Neuronal stem cell (in vitro differentiated cells): ENCODE measurements at regions not wholly inside any gene's neighbourhood (a gene's known extent, or its start where the extent isn't known, plus 50 kb on each side); places are given as distances from the start of the nearest gene placed in this dataset.

ENCODE experiments used
- DNase-seq: peaks from one replicate; pipeline ENCODE4 v3.0.0-alpha.2; 2013; ENCODE audit warnings: low spot score
- H2AFZ ChIP-seq: one replicate; pipeline ENCODE4 v1.6.1; 2013; ENCODE audit warnings: mild to moderate bottlenecking, low read length, inconsistent platforms
- H2AK5ac ChIP-seq: 2 replicates; pipeline ENCODE4 v1.6.1; 2013; ENCODE audit warnings: low read depth, mild to moderate bottlenecking, inconsistent platforms, low read length, moderate library complexity, mixed read lengths
- H2BK120ac ChIP-seq: 2 replicates; pipeline ENCODE4 v1.6.1; 2013; ENCODE audit warnings: low read depth, mild to moderate bottlenecking, inconsistent platforms, low read length, moderate library complexity, mixed read lengths
- H2BK12ac ChIP-seq: one replicate; pipeline ENCODE4 v1.6.1; 2013; ENCODE audit warnings: low read length, inconsistent platforms
- H2BK15ac ChIP-seq: 2 replicates; pipeline ENCODE4 v1.6.1; 2013; ENCODE audit warnings: mild to moderate bottlenecking, low read length, inconsistent platforms, mixed read lengths
- H2BK5ac ChIP-seq: one replicate; pipeline ENCODE4 v1.6.1; 2013; ENCODE audit warnings: inconsistent platforms, mild to moderate bottlenecking, low read length, moderate library complexity
- H3K14ac ChIP-seq: one replicate; pipeline ENCODE4 v1.6.1; 2013; ENCODE audit warnings: low read length, inconsistent platforms
- H3K18ac ChIP-seq: 2 replicates; pipeline ENCODE4 v1.6.1; 2013; ENCODE audit warnings: low read length, inconsistent platforms
- H3K23ac ChIP-seq: 2 replicates; pipeline ENCODE4 v1.6.1; 2013; ENCODE audit warnings: low read depth, mild to moderate bottlenecking, mixed read lengths, low read length, inconsistent platforms; ENCODE audit not compliant: poor library complexity
- H3K27ac ChIP-seq: replicated peaks from 3 replicates; pipeline ENCODE4 v1.5.1; 2013; ENCODE audit warnings: low read length, inconsistent platforms
- H3K27me3 ChIP-seq, 3 experiments: 2 replicates each; pipeline ENCODE4 v1.6.1; 2013; ENCODE audit warnings: low read length in 3 of 3, mild to moderate bottlenecking in 2 of 3, inconsistent platforms in 1 of 3, low read depth in 1 of 3, mixed read lengths in 1 of 3, moderate library complexity in 1 of 3; ENCODE audit not compliant: control insufficient read depth in 3 of 3, insufficient read depth in 3 of 3
- H3K36me3 ChIP-seq, 2 donors: replicated peaks in 1 of 2; 2 replicates each; pipeline ENCODE4 v1.6.1; 2013; ENCODE audit warnings: low read length in 2 of 2; ENCODE audit not compliant: control insufficient read depth in 2 of 2, insufficient read depth in 2 of 2
- H3K4ac ChIP-seq: 2 replicates; pipeline ENCODE4 v1.6.1; 2013; ENCODE audit warnings: inconsistent platforms, mild to moderate bottlenecking, low read length, moderate library complexity
- H3K4me1 ChIP-seq, 2 donors: 1 replicate in 1 of 2; 2 replicates in 1 of 2; pipeline ENCODE4 v1.6.1; 2013; ENCODE audit warnings: low read length in 2 of 2, low read depth in 1 of 2; ENCODE audit not compliant: control insufficient read depth in 2 of 2, insufficient read depth in 1 of 2
- H3K4me2 ChIP-seq: one replicate; pipeline ENCODE4 v1.6.1; 2013; ENCODE audit warnings: mild to moderate bottlenecking, low read length, inconsistent platforms; ENCODE audit not compliant: insufficient read depth, poor library complexity, severe bottlenecking
- H3K4me3 ChIP-seq, 2 donors: 2 replicates each; pipeline ENCODE4 v1.5.1; 2013; ENCODE audit warnings: low read length in 2 of 2, mild to moderate bottlenecking in 2 of 2, inconsistent platforms in 1 of 2, moderate library complexity in 1 of 2
- H3K79me1 ChIP-seq: one replicate; pipeline ENCODE4 v1.6.1; 2013; ENCODE audit warnings: low read depth, mild to moderate bottlenecking, inconsistent platforms, low read length, moderate library complexity
- H3K9ac ChIP-seq: one replicate; pipeline ENCODE4 v1.6.1; 2013; ENCODE audit warnings: mild to moderate bottlenecking, low read depth, low read length, inconsistent platforms; ENCODE audit not compliant: poor library complexity
- H3K9me3 ChIP-seq, 2 donors: replicated peaks in 1 of 2; 2 replicates each; pipeline versions ENCODE3 to v1.6.1; 2013; ENCODE audit warnings: low read length in 2 of 2, mild to moderate bottlenecking in 2 of 2, inconsistent platforms in 1 of 2, low read depth in 1 of 2, mixed read lengths in 1 of 2, moderate library complexity in 1 of 2; ENCODE audit not compliant: control insufficient read depth in 2 of 2, insufficient read depth in 1 of 2
- H4K8ac ChIP-seq: one replicate; pipeline ENCODE4 v1.6.1; 2013; ENCODE audit warnings: low read depth, mild to moderate bottlenecking, inconsistent platforms, low read length, moderate library complexity
- H4K91ac ChIP-seq: one replicate; pipeline ENCODE4 v1.6.1; 2013; ENCODE audit warnings: low read length, low read depth, mild to moderate bottlenecking, inconsistent platforms; ENCODE audit not compliant: poor library complexity
- WGBS, 2 donors: extraction: QIAGEN DNeasy Blood & Tissue Kit; methylation state at CpG; one replicate each; pipeline ENCODE4 v1.1.7; 2013; ENCODE audit warnings: missing lambda C conversion rate in 2 of 2, mixed read lengths in 1 of 2; ENCODE audit not compliant: insufficient read length in 2 of 2, insufficient replicate concordance in 1 of 2; ENCODE audit errors: extremely low coverage in 2 of 2; 5-methylcytosine and 5-hydroxymethylcytosine counted together

- Histone ChIP-seq H3K36me3 (no peaks in the 10 kb centered on the region), H2BK15ac (no peak overlapping the region), H4K8ac (no peak overlapping the region), H2BK5ac (no peak overlapping the region), H3K4me3 (no peak overlapping the region), H2AK5ac (no peak overlapping the region), H2BK12ac (no peak overlapping the region), H4K91ac (no peak overlapping the region), H3K79me1 (no peaks in the 10 kb centered on the region), H2BK120ac (no peak overlapping the region), H3K14ac (no peak overlapping the region), H3K4ac (no peak overlapping the region), H3K4me1 (peaks cover 0 to 3% of the 10 kb centered on the region in 2 donors), H3K23ac (no peak overlapping the region), H3K4me2 (no peak overlapping the region), H3K9ac (no peak overlapping the region), H3K27me3 (no peaks in the 10 kb centered on the region), H2AFZ (no peak overlapping the region), H3K27ac (no peak overlapping the region), H3K9me3 (no peaks in the 10 kb centered on the region), H3K18ac (no peak overlapping the region)
- WGBS, 2 donors = no CpG with 5 or more reads among the region's 1 CpG
- DNase-seq = no peak
These were observed 190.3 kb upstream of the TAB2 start for GRCh38 chr6:149127212-149127611.

GRCh38 chr6:149128489-149129145 is 188.9 kb upstream of the TAB2 start:
- no peaks in the 10 kb centered on the region for H3K9me3 ChIP-seq
- no peak overlapping the region for H2BK12ac ChIP-seq
- no peak overlapping the region for H3K4me2 ChIP-seq
- no peaks in the 10 kb centered on the region for H3K27me3 ChIP-seq
- H3K79me1 ChIP-seq = no peaks in the 10 kb centered on the region
- H2BK120ac ChIP-seq = no peak overlapping the region
- no peak overlapping the region for H2BK15ac ChIP-seq
- no peak overlapping the region for H3K23ac ChIP-seq
- no peak overlapping the region for H4K91ac ChIP-seq
- no peak overlapping the region for H2AK5ac ChIP-seq
- H3K36me3 ChIP-seq = no peaks in the 10 kb centered on the region
- no peak overlapping the region for H3K18ac ChIP-seq
- H3K27ac ChIP-seq = no peak overlapping the region
- no peak overlapping the region for H3K9ac ChIP-seq
- H2AFZ ChIP-seq = no peak overlapping the region
- no peak overlapping the region for H3K4ac ChIP-seq
- WGBS, 2 donors = no CpG with 5 or more reads among the region's 5 CpGs
- H3K4me3 ChIP-seq = no peak overlapping the region
- peaks cover 0 to 6% of the 10 kb centered on the region in 2 donors for H3K4me1 ChIP-seq
- DNase-seq = no peak
- H3K14ac ChIP-seq = no peak overlapping the region
- no peak overlapping the region for H4K8ac ChIP-seq
- H2BK5ac ChIP-seq = no peak overlapping the region

- H2BK12ac ChIP-seq = no peak overlapping the region
- WGBS, 2 donors = no CpG with 5 or more reads among the region's 9 CpGs
- DNase-seq = no peak
These were observed 188.0 kb upstream of the TAB2 start for GRCh38 chr6:149129371-149130077.

GRCh38 chr6:149130090-149130489 is 187.4 kb upstream of the TAB2 start:
- WGBS, 2 donors = no CpG with 5 or more reads among the region's 1 CpG
- H2BK15ac ChIP-seq = no peak overlapping the region
- no peaks in the 10 kb centered on the region for H3K79me1 ChIP-seq
- no peak overlapping the region for H2AK5ac ChIP-seq
- H2AFZ ChIP-seq = no peak overlapping the region
- H3K4me1 ChIP-seq = peaks cover 0 to 6% of the 10 kb centered on the region in 2 donors
- no peak overlapping the region for H3K4ac ChIP-seq
- H3K14ac ChIP-seq = no peak overlapping the region
- no peak for DNase-seq
- H2BK120ac ChIP-seq = no peak overlapping the region
- H2BK5ac ChIP-seq = no peak overlapping the region
- no peak overlapping the region for H3K4me3 ChIP-seq
- H2BK12ac ChIP-seq = no peak overlapping the region
- H4K91ac ChIP-seq = no peak overlapping the region
- H3K18ac ChIP-seq = no peak overlapping the region
- no peak overlapping the region for H3K9ac ChIP-seq
- H3K4me2 ChIP-seq = no peak overlapping the region
- H4K8ac ChIP-seq = no peak overlapping the region
- H3K36me3 ChIP-seq = no peaks in the 10 kb centered on the region
- H3K27me3 ChIP-seq = no peaks in the 10 kb centered on the region
- no peaks in the 10 kb centered on the region for H3K9me3 ChIP-seq
- no peak overlapping the region for H3K27ac ChIP-seq
- no peak overlapping the region for H3K23ac ChIP-seq

More at GRCh38 chr6:149129371-149130077, 188.0 kb upstream of the TAB2 start:
- H3K36me3 ChIP-seq = no peaks in the 10 kb centered on the region
- no peak overlapping the region for H2BK15ac ChIP-seq
- H3K27me3 ChIP-seq = no peaks in the 10 kb centered on the region
- H2BK5ac ChIP-seq = no peak overlapping the region
- H2AFZ ChIP-seq = no peak overlapping the region
- no peak overlapping the region for H4K8ac ChIP-seq
- H3K4me2 ChIP-seq = no peak overlapping the region
- no peak overlapping the region for H3K18ac ChIP-seq
- no peak overlapping the region for H2AK5ac ChIP-seq
- no peak overlapping the region for H3K9ac ChIP-seq
- H3K9me3 ChIP-seq = no peaks in the 10 kb centered on the region
- no peak overlapping the region for H3K14ac ChIP-seq
- no peak overlapping the region for H3K4ac ChIP-seq
- no peaks in the 10 kb centered on the region for H3K79me1 ChIP-seq
- no peak overlapping the region for H4K91ac ChIP-seq
- peaks cover 0 to 6% of the 10 kb centered on the region in 2 donors for H3K4me1 ChIP-seq
- H3K23ac ChIP-seq = no peak overlapping the region
- H2BK120ac ChIP-seq = no peak overlapping the region
- H3K27ac ChIP-seq = no peak overlapping the region
- no peak overlapping the region for H3K4me3 ChIP-seq
